IgD-negative memory B cell (primary cell): ENCODE measurements at regions not wholly inside any gene's neighbourhood (a gene's known extent, or its start where the extent isn't known, plus 50 kb on each side); places are given as distances from the start of the nearest gene placed in this dataset.
A peak's percentile ranks its signal among the peaks of the same experiment; 100 is the strongest.

Experiments
- H3K27ac Mint-ChIP-seq, 3 donors: one replicate each; pipeline ENCODE4 v1.8.0; 2020 to 2022; ENCODE audit warnings: mild to moderate bottlenecking in 3 of 3, mixed read lengths in 3 of 3, moderate library complexity in 1 of 3
- H3K27me3 Mint-ChIP-seq: one replicate; pipeline ENCODE4 v1.8.0; 2021; ENCODE audit warnings: mixed read lengths
- H3K36me3 Mint-ChIP-seq: one replicate; pipeline ENCODE4 v1.8.0; 2020; ENCODE audit warnings: mild to moderate bottlenecking, mixed read lengths
- H3K4me1 Mint-ChIP-seq, 3 donors: one replicate each; pipeline ENCODE4 v1.8.0; 2020 to 2022; ENCODE audit warnings: mixed read lengths in 3 of 3, mild to moderate bottlenecking in 1 of 3
- H3K4me3 Mint-ChIP-seq, 4 donors: one replicate each; pipeline ENCODE4 v1.8.0; 2020 to 2022; ENCODE audit warnings: mild to moderate bottlenecking in 4 of 4, mixed read lengths in 4 of 4, moderate library complexity in 3 of 4
- H3K9me3 Mint-ChIP-seq, 3 donors: one replicate each; pipeline ENCODE4 v1.8.0; 2020 to 2021; ENCODE audit warnings: mixed read lengths in 3 of 3, mild to moderate bottlenecking in 1 of 3

- H3K27me3 Mint-ChIP-seq, result no peaks in the 10 kb centered on the region
- H3K9me3 Mint-ChIP-seq, result no peaks in the 10 kb centered on the region
- no peaks in the 10 kb centered on the region for H3K36me3 Mint-ChIP-seq
- H3K4me1 Mint-ChIP-seq, result peaks cover 0 to 8% (median 7%) of the 10 kb centered on the region in 3 donors
- no peak overlapping the region for H3K4me3 Mint-ChIP-seq
- H3K27ac Mint-ChIP-seq, result no peak overlapping the region
These were observed 51.2 kb upstream of the UBR2 start for GRCh38 chr6:42512579-42512978.

- H3K27ac Mint-ChIP-seq, result no peak overlapping the region
- no peaks in the 10 kb centered on the region for H3K27me3 Mint-ChIP-seq
- H3K4me3 Mint-ChIP-seq, result no peak overlapping the region
- H3K9me3 Mint-ChIP-seq, result no peaks in the 10 kb centered on the region
- H3K36me3 Mint-ChIP-seq, result no peaks in the 10 kb centered on the region
- peaks cover 5 to 13% (median 9%) of the 10 kb centered on the region in 3 donors for H3K4me1 Mint-ChIP-seq
These were observed 51.9 kb upstream of the UBR2 start for GRCh38 chr6:42511803-42512422.

GRCh38 chr6:42510795-42511194, 53.0 kb upstream of the UBR2 start:
- Mint-ChIP-seq H3K4me3 (no peak overlapping the region), H3K4me1 (peaks cover 5 to 19% (median 13%) of the 10 kb centered on the region in 3 donors), H3K9me3 (no peaks in the 10 kb centered on the region), H3K27ac (no peak overlapping the region), H3K27me3 (no peaks in the 10 kb centered on the region), H3K36me3 (no peaks in the 10 kb centered on the region)

- H3K4me1 Mint-ChIP-seq, result peaks cover 5 to 18% (median 10%) of the 10 kb centered on the region in 3 donors
These were observed 54.1 kb upstream of the UBR2 start for GRCh38 chr6:42509765-42510164.

GRCh38 chr6:42509256-42509655, 54.6 kb upstream of the UBR2 start:
- H3K27ac Mint-ChIP-seq, result no peak overlapping the region
- H3K4me3 Mint-ChIP-seq, result no peak overlapping the region
- no peaks in the 10 kb centered on the region for H3K36me3 Mint-ChIP-seq
- H3K4me1 Mint-ChIP-seq, result peaks cover 5 to 17% (median 9%) of the 10 kb centered on the region in 3 donors
- H3K27me3 Mint-ChIP-seq, result no peaks in the 10 kb centered on the region
- H3K9me3 Mint-ChIP-seq, result no peaks in the 10 kb centered on the region

More at GRCh38 chr6:42509765-42510164, 54.1 kb upstream of the UBR2 start:
- Mint-ChIP-seq H3K9me3 (no peaks in the 10 kb centered on the region), H3K36me3 (no peaks in the 10 kb centered on the region), H3K27me3 (no peaks in the 10 kb centered on the region), H3K27ac (no peak overlapping the region), H3K4me3 (no peak overlapping the region)

GRCh38 chr6:42507901-42508300, 55.9 kb upstream of the UBR2 start:
- no peaks in the 10 kb centered on the region for H3K36me3 Mint-ChIP-seq
- H3K27me3 Mint-ChIP-seq, result no peaks in the 10 kb centered on the region
- no peaks in the 10 kb centered on the region for H3K9me3 Mint-ChIP-seq
- H3K27ac Mint-ChIP-seq, result no peak overlapping the region
- H3K4me1 Mint-ChIP-seq, result peaks cover 5 to 17% (median 9%) of the 10 kb centered on the region in 3 donors
- no peak overlapping the region for H3K4me3 Mint-ChIP-seq

GRCh38 chr6:42507195-42507594, 55.5 kb upstream of the TRERF1 start:
- Mint-ChIP-seq H3K27ac (no peak overlapping the region), H3K27me3 (no peaks in the 10 kb centered on the region), H3K36me3 (no peaks in the 10 kb centered on the region), H3K4me3 (peak overlapping the region in 2 of 4 donors; percentile 19 to 67), H3K9me3 (no peaks in the 10 kb centered on the region), H3K4me1 (peaks cover 5 to 17% (median 9%) of the 10 kb centered on the region in 3 donors)

GRCh38 chr6:42506070-42506469, 54.3 kb upstream of the TRERF1 start:
- H3K4me1 Mint-ChIP-seq, result peaks cover 5 to 17% (median 9%) of the 10 kb centered on the region in 3 donors
- H3K27ac Mint-ChIP-seq, result no peak overlapping the region
- H3K4me3 Mint-ChIP-seq, result no peak overlapping the region
- H3K27me3 Mint-ChIP-seq, result no peaks in the 10 kb centered on the region
- H3K36me3 Mint-ChIP-seq, result no peaks in the 10 kb centered on the region
- peaks cover 0 to 1% (median 0%) of the 10 kb centered on the region in 3 donors for H3K9me3 Mint-ChIP-seq

- no peaks in the 10 kb centered on the region for H3K36me3 Mint-ChIP-seq
- H3K9me3 Mint-ChIP-seq, result peaks cover 0 to 1% (median 0%) of the 10 kb centered on the region in 3 donors
- H3K27ac Mint-ChIP-seq, result no peak overlapping the region
- H3K27me3 Mint-ChIP-seq, result no peaks in the 10 kb centered on the region
- H3K4me1 Mint-ChIP-seq, result peaks cover 5 to 16% (median 9%) of the 10 kb centered on the region in 3 donors
- peak overlapping the region in 2 of 4 donors; percentile 24 to 70 for H3K4me3 Mint-ChIP-seq
These were observed 53.6 kb upstream of the TRERF1 start for GRCh38 chr6:42505385-42505718.

GRCh38 chr6:42503894-42504293, 52.2 kb upstream of the TRERF1 start:
- peaks cover 0 to 1% (median 0%) of the 10 kb centered on the region in 3 donors for H3K9me3 Mint-ChIP-seq
- H3K4me1 Mint-ChIP-seq, result peaks cover 5 to 16% (median 6%) of the 10 kb centered on the region in 3 donors
- H3K27ac Mint-ChIP-seq, result no peak overlapping the region
- H3K36me3 Mint-ChIP-seq, result no peaks in the 10 kb centered on the region
- H3K4me3 Mint-ChIP-seq, result peak overlapping the region in 1 of 4 donors; percentile 33
- H3K27me3 Mint-ChIP-seq, result no peaks in the 10 kb centered on the region

- H3K4me1 Mint-ChIP-seq, result peaks cover 5 to 15% (median 6%) of the 10 kb centered on the region in 3 donors
- H3K27me3 Mint-ChIP-seq, result peaks cover 2% of the 10 kb centered on the region
- H3K9me3 Mint-ChIP-seq, result peaks cover 0 to 1% (median 1%) of the 10 kb centered on the region in 3 donors
- H3K4me3 Mint-ChIP-seq, result no peak overlapping the region
- no peaks in the 10 kb centered on the region for H3K36me3 Mint-ChIP-seq
- no peak overlapping the region for H3K27ac Mint-ChIP-seq
These were observed 51.3 kb upstream of the TRERF1 start for GRCh38 chr6:42502990-42503389.

GRCh38 chr6:42502127-42502526, 50.4 kb upstream of the TRERF1 start:
- Mint-ChIP-seq H3K27me3 (peaks cover 3% of the 10 kb centered on the region), H3K9me3 (peaks cover 0 to 1% (median 1%) of the 10 kb centered on the region in 3 donors), H3K4me1 (peaks cover 2 to 10% (median 5%) of the 10 kb centered on the region in 3 donors), H3K36me3 (no peaks in the 10 kb centered on the region), H3K27ac (no peak overlapping the region), H3K4me3 (no peak overlapping the region)
